Left cardiac atrium (tissue), 4 donors: ENCODE measurements at regions not wholly inside any gene's neighbourhood (a gene's known extent, or its start where the extent isn't known, plus 50 kb on each side); places are given as distances from the start of the nearest gene placed in this dataset.

ENCODE experiments used
- ATAC-seq, 2 donors: fragments of 200-7000 bp; cut with Tn5 transposase; one replicate each; pipeline ENCODE4 v1.9.1; 2020; ENCODE audit warnings: mild to moderate bottlenecking in 2 of 2, moderate library complexity in 2 of 2
- DNase-seq: peaks from one replicate; pipeline ENCODE4 v3.0.0-alpha.2; 2020
- intact Hi-C, 2 donors: fragments of 100-400 bp; cut with DNase I; formaldehyde crosslinking; loops; one replicate each; pipeline versions ENCODE4 v1.14.1 to v1.15.1; 2022 to 2023
- donor health status: DM: no; HTN: yes; CAD: no.
- donor health status: DM: no; HTN: yes; CAD: no; lungs with severe emphysema.
- donor health status: DM: yes; HTN: yes; CAD: no.
- donor health status: Dilated cardiomyopathy.

DNA sequence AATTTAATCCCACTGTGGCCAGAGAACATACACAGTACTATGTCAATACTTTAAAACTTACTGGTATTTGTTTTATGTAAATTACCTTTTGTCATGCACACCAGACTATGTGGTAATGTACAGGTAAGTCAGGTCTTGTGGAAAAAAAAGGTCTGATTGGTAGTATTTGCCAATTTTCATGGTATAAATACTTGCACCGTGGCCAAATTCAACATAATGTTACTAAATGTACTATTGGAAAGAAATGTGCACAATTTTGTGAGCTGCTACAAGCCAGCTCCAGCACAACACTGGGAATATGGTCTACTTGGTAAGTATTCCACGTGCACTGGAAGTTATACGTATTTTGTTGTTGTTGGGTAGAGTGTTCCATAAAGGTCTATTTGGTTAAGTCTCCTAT, 392.5 kb downstream of the RPS24 start:
- DNase-seq = no peak
- intact Hi-C loops = no loop called here
- ATAC-seq = no peak

DNA sequence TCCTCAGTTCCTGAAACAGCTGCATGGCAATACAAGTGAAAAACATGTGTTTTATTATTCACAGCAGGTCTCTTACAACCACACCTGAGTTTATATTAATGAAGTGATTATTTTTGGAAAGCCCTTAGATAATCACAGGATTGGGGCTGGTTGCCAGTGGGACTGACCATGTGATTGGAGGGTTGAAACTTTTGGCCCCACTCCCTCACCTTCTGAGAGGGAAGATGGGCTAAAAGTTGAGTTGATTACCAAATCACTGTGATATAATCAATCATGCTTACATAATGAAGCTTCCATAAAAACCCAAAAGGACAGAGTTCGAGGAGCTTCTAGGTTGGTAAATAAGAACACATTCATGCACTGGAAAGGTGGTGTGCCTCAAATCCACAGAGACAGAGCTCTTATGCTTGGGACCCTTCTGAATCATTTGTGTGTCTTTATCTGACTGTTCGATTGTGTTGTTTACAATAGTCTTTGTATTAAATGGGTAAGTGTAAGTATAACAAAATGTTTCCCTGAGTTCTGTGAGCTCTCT, 393.9 kb downstream of the RPS24 start:
- no peak for DNase-seq
- no peak for ATAC-seq
- intact Hi-C loops = no loop called here

DNA sequence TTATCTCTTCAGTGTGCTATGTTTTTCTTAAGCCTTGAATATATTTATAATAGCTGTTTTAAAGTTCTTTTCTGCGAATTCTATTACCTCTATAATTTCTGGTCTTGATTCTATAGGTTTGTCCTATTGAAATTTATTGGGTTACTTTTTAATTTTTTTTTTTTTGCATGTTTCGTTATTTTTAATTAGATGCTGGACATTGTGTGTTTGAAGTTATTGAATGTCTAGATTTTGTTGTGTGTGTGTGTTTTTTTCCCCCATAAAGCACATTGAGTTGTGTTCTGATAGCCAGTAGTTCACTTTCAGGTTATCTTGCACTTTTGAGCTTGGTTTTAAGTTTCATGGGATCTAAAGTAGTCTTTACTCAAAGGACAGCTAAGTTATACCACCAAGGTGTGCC, 394.9 kb downstream of the RPS24 start:
- DNase-seq (no peak), ATAC-seq (no peak)
- intact Hi-C loops = no loop called here

DNA sequence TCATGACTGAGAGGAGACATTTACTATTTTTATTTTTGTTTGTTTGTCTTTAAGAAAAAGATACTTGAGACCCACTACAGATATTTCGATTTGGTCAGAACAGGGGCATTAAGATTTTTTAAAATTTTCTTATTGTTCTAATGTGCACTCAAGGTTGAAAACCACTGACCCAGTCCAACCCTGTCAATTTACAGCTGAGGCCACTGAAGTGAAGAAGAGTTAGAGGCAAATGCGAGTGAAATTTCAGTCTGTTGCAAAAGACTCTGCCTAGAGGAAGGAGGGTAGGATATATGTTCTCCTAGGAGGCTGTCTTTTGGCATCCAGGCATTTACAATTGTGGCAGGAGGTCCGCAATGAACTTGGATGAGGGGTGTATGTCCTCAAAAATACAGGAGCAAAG, 396.3 kb downstream of the RPS24 start:
- no peak for ATAC-seq
- intact Hi-C loops = no loop called here

DNA sequence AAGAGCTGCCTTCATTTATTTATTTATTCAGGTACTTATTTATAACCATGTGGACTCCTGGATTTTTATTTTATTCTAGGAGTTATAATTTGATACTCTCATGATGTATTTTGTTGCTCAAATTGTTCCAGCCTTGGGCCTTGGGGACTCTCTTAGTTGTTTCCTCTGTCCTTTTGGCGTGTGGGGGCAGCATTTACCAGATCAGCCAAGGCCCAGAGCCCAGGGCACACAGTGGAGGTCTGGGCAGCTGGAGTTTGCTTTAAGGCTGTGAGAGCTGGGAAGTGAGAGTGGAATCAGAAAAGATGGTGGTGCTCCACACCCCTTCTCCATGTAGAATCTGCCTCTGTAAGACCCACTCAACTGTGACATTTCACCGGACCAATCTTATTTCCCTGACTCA, 398.9 kb downstream of the RPS24 start:
- DNase-seq = no peak
- ATAC-seq = peak; percentile 42 to 45
- intact Hi-C loops = no loop called here

More for the DNA sequence above, 396.3 kb downstream of the RPS24 start:
- no peak for DNase-seq

DNA sequence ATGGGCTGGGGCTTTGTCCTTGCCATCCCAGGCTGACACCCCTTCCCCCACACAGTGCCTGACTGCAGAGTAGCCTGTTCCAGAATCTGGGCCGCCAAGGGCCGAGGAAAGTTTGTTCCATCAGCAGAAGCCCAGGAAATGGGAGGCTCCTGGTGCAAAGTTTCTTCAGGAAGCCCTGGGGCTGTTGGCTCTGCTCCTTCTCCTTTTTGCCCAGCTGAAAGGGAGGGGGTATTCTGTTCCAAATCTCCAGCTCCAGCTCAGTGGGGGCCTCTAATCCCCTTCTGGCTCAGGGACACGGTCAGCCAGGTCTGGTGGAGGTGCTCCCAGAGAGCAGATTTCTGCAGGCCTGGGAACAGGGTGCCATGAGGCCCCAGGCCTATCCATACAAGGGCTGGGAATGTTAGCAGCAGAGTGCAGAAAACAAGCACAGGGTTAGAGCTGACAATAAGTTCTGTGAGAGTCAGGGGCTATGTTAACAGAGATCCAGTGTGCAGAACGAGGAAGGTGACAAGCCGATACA, 399.5 kb downstream of the RPS24 start:
- intact Hi-C loops = no loop called here
- peak in 1 of 2 donors; percentile 54 for ATAC-seq
- DNase-seq = no peak

DNA sequence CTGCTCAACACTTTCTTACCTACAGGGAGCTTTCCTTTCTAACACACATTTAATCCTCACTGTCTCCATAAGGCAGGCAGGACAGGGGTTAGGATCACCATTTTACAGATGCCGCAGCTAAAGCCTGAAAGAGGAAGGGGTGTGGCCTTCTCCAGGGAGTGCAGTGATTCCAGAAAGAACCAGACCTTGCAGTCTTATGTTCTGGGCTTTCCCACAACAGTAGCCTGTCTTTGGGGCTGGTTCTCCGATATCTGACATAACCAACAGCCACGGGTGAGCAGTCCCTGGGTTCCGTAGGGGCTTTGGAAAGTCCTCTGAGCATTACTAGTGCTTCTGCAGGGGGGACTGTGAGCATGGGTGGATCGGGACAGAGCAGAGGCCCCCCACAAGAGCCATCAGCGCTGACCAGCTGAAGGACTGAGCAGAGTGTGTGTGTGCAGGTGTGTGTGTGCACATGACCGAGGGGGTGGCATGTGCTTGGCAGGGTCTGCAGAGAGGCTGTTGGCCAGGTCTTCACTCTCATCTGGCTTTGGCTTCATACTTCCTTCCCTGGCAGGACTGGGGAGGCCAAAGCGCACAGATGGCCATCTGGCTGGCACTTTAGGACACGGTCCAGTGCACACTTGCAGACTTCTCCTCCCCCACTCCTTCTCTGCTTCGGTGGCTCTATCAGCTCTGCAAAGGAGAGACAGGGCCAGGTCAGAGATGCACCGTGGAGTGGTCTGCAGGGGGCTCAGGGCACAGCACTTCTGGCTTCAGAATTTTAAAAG, 400.3 kb downstream of the RPS24 start:
- intact Hi-C loops = no loop called here
- no peak for DNase-seq
- ATAC-seq = peak; percentile 36 to 67

DNA sequence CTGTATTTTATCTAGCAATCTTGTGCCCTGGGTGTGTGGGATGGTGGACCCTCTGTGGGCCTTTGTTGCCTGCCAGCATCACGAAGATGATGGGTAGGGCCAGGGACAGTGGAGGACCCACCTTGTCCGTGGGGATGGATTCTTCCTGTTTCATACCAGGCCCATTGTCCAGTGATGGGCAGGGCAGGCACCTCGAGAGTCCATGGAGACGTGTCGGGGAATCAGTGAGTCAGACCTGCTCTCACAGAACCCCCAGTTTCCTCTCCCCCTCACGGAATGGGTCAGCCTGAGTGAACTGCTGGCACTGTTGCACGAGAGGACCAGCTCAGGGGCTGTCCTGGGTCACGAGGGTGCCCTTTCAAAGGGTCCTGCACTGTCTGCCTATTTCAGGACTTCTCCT, 401.2 kb downstream of the RPS24 start:
- intact Hi-C loops = no loop called here
- ATAC-seq = no peak
- peak; percentile 40 for DNase-seq

DNA sequence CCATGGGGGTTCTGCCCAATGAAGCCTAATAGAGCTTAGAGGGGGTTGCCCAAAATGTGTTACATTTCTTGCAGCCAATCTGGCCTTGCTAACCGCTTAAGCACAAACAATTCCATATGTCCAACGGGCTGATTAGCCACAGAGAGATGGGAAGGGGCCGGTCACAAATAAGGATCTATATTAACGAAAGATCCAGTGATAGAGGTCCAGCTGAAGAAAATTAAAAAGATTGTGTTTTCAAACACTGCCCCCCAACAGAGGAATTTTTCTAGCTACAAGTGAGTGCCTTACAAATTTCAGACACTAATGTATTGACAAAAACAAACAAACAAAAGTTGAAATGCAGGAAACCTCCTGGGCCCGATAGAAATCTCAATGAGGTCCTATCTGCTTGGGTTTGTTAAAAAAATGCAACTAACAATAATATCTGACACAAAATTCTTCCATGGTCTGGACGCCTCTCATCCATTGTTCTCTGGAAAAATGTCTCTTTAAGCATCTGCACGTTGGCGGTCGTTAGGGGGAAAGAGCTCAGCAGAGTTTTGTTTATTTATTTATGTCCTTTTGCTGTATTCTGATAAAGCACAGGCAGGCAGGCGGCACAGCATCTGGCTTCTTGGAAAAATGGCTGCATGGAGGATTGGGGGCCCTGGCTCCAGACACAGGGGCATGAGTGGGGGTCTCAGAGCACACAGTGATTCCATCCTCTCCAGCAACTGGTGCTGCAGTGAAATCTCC, 402.0 kb downstream of the RPS24 start:
- ATAC-seq = no peak

DNA sequence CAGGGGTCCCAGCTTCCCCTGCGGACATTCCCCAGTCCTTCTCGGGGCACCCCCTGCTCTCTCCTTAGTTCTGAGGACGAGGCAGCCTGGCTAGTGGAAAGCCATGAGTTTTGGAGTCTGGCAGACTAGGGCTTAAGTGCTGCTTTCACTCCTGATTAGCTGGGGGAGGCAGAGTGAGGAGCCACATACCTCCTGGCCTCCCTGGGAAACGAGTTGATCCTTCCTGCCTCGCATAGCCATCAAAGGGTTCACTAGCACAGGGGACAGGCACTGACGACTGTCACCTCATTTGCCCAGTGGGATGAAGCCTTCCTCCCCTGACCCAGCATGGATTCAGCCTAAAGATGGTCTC, 402.5 kb downstream of the RPS24 start:
- ATAC-seq (no peak), DNase-seq (no peak)
- intact Hi-C loops = no loop called here

More for the DNA sequence above, 402.0 kb downstream of the RPS24 start:
- intact Hi-C loops = no loop called here
- DNase-seq = no peak

DNA sequence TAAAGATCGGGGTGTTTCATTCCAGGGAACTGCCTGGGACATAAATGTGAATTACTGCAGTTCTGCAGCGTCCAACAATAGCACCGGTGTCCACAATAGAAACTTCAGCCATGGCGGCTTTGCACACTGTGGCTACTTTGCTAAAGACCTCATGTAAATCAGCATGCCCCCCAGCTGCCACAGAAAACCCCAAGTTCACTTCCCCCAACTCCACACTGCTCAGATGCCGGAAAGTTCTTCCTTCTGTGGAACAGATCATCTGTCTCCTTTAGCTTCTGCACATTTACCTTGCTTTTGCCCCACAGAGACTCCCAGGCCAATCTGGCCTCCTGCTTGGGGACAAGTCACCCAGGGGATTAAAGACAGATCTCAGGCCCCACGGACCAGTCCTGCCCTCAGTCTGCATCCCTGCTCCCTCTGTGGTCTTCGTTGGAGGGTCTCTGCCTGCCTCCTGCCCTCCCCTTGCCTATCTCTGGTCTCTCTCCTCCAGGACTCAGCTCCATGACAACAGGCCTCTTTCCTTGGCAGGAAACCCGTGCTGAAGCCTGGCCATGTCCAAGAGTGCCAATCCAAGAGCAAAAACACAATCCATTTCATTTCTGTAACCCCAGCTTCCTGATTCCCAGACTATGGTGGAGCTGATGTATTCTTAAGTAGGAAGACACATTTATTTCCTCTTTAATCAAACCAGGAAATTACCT, 403.2 kb downstream of the RPS24 start:
- DNase-seq (no peak), ATAC-seq (peak in 1 of 2 donors; percentile 41)
- intact Hi-C loops = no loop called here

DNA sequence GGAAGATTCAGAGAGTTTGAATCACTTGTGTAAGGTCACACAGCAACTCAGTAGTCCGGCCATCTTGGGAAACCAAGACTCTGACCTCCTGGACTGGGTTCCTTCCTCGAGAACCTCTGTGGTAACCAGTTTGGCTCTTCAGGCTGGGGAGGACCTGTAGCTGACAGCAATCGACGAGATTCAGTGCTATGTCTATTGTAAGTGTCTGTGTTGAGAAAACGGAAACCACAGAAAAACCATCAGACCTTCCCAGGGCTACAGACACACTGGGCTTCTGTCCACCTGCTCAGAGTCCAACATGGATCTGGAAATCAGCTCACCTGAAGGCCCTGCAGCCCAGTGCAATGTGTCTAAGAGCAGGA, 403.7 kb downstream of the RPS24 start:
- DNase-seq (no peak), ATAC-seq (no peak)
- intact Hi-C loops = no loop called here

DNA sequence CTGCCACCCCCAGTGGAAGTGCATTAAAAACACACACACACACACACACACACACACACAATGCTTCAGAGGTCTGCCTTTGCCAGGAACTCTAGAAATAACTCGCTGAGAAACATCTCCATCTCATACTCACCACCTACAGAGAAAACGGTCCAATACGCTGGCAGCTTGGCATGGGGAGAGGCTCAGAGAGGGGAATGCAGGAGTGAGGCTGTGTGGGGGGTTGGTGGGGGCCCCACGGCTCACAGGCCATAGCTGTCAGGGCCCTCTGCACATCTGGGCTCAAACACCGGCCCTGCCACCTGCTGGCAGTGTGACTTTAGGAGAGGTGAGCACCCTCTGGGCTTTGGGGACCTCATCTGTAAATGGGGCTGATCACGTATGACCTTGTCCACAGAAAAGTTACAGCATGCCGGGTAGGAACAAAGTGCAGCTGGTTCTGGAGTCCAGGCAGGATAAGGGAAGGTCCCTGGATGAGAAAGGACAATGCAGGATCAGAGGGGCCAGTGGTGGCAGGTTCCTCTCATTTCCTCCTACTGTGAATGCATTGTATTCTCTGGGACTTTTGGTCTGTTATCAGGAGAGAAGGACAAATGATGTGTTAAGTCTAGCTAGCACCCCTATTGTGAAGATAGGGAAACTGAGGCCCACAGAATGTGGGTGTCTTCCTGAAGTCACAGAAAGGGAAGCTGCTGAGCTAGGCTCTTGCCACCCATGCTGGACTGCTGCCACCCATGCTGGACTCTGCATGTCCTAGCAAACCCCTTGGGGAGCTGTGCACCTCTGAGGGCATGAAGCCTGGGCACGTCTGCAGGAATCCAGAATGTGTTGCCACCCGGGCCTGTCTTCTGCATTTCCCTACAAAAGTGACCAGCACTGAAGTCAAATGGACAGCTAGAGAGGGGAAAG, 404.6 kb downstream of the RPS24 start:
- ATAC-seq = no peak
- no peak for DNase-seq
- intact Hi-C loops = no loop called here

DNA sequence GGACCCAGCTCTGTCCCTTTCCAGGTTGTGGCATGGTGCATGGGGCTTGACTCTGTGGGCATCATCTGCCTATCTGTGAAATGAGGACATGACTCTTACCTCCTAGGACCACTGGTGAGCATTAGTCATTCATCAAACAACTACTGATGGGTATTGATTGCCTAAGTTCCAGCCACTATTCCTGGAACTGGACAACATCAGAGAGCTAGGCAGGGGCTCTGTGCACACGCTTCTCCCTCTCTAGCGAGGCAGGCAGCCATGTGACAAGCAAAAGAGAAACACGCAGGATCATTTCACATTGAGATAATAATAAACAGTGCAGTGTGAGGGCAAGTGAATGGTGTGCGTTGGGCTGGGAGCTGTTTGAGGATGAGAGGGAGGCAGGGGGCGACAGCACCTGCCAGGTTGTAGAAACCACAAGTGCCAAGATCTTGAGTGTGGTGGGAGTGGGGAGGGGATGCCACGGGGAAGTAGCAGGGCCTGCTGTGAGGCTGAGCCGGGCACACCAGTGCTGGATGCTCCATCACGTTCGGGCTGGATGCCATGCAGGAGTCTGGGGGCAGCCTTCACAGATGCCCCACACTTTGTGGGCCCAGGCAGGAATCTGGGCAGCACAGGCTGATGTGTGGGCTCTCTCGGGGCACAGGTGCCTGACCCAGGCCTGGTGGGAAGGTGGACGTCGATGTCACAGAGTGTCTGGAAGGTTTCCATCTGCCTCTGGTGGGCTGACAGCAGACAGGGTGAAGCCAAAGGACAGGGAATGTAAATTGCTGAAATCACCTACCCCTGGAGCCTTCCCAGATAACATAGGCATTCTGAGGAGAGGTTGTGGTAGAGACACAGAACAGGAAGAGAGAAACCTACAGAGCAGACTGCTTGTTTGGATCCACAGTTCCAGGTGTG, 405.5 kb downstream of the RPS24 start:
- no peak for DNase-seq
- no peak for ATAC-seq
- intact Hi-C loops = no loop called here

DNA sequence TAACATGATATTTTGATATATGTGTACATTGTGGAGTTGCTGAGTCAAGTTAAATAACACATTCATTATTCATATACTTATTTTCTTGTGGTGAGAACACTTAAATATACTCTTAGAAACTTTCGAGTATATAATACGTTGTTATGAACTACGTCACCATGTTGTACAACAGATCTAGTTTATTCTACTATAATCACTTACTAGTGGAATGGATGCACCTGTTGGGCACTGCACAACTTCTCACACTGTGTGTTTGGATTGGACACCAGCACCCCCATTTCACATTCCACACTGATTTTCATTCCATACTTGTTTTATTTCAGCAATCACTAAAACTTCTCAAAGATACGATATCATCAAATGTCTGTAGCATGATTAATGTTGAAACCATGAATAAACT, 407.3 kb downstream of the RPS24 start:
- intact Hi-C loops = no loop called here
- ATAC-seq (no peak), DNase-seq (no peak)

DNA sequence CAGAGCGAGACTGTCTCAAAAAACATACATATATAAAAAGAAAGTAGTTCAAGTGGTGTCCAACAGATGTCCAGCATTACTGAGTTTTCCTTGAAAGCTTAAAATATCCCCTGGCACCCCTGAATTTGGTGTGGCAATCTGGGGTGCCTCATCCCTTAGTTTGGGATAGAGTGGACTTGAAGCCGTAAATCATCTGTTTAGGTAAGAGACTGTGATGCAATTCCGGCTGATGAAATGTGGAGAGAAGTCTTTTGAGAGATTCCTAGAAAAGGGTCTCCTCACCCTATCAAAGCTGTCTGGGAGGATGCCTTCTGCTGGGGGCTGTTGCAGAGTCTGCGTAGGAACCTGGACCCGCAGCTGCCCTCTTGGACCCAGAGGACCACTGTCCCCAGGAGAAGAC, 408.0 kb downstream of the RPS24 start:
- no peak for ATAC-seq
- intact Hi-C loops = no loop called here
- no peak for DNase-seq

DNA sequence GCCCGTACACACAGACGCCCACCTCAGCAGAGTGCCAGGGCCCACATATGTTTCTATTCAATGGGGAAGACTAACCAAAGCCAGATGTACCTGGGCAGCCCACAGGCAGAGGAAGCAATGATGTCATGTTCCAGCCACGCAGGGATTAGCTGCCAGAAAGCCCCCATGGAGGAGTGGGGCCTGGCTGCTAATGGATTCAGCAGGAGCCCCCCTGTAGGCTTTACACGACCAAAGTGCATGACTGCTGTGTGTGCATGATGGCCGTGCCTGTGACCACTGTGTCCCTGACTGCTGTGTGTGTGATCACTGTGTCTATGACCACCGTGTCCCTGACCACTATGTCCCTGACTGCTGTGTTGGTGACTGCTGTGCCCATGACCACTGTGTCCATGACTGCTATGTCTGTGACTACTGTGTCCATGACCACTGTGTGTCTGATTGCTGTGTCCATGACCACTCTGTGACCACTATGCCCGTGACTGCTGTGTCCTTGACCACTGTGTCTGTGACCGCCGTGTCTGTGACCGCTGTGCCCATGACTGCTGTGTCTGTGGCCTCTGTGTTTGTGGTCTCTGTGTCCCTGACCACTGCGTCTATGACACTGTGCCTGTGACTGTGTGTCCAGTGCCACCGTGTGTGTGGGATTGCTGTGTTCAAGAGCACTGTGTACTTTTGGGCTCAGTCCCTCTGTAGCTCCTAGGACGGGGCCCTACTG, 409.3 kb downstream of the RPS24 start:
- ATAC-seq (no peak), DNase-seq (no peak)
- intact Hi-C loops = no loop called here
